Mesenchymal stem cell (in vitro differentiated cells and primary cell): ENCODE measurements at regions not wholly inside any gene's neighbourhood (a gene's known extent, or its start where the extent isn't known, plus 50 kb on each side); places are given as distances from the start of the nearest gene placed in this dataset.

Source experiments
- DNase-seq: peaks from one replicate; pipeline ENCODE4 v3.0.0-alpha.2; 2013
- H2AFZ ChIP-seq: one replicate; pipeline ENCODE4 v1.6.1; 2013; ENCODE audit warnings: low read depth, mild to moderate bottlenecking, control low read depth, inconsistent platforms, low read length, moderate library complexity
- H2AK5ac ChIP-seq: 2 replicates; pipeline ENCODE4 v1.6.1; 2013; ENCODE audit warnings: low read length, moderate library complexity, mild to moderate bottlenecking, inconsistent platforms; ENCODE audit not compliant: severe bottlenecking
- H2BK120ac ChIP-seq: one replicate; pipeline ENCODE4 v1.6.1; 2013; ENCODE audit warnings: low read depth, mild to moderate bottlenecking, inconsistent platforms, low read length, moderate library complexity
- H2BK12ac ChIP-seq, 2 experiments: one replicate each; pipeline ENCODE4 v1.6.1; 2013; ENCODE audit warnings: inconsistent platforms in 2 of 2, low read length in 2 of 2, mild to moderate bottlenecking in 2 of 2, moderate library complexity in 2 of 2, control low read depth in 1 of 2
- H2BK15ac ChIP-seq: one replicate; pipeline ENCODE4 v1.6.1; 2013; ENCODE audit warnings: mild to moderate bottlenecking, low read depth, inconsistent platforms; ENCODE audit not compliant: poor library complexity, severe bottlenecking
- H2BK5ac ChIP-seq: 2 replicates; pipeline ENCODE4 v1.6.1; 2013; ENCODE audit warnings: low read depth, mild to moderate bottlenecking, low read length, control low read depth, inconsistent platforms; ENCODE audit not compliant: poor library complexity, severe bottlenecking
- H3K14ac ChIP-seq, 2 experiments: one replicate each; pipeline ENCODE4 v1.6.1; 2013; ENCODE audit warnings: inconsistent platforms in 2 of 2, low read length in 2 of 2, control low read depth in 1 of 2, mild to moderate bottlenecking in 1 of 2, moderate library complexity in 1 of 2
- H3K18ac ChIP-seq, 2 experiments: one replicate each; pipeline ENCODE4 v1.6.1; 2013; ENCODE audit warnings: inconsistent platforms in 2 of 2, low read length in 2 of 2, control low read depth in 1 of 2, low read depth in 1 of 2, mild to moderate bottlenecking in 1 of 2
- H3K23ac ChIP-seq, 2 experiments: one replicate each; pipeline ENCODE4 v1.6.1; 2013; ENCODE audit warnings: inconsistent platforms in 2 of 2, low read length in 2 of 2, mild to moderate bottlenecking in 2 of 2, moderate library complexity in 2 of 2, control low read depth in 1 of 2
- H3K27ac ChIP-seq: 2 replicates; pipeline ENCODE4 v1.5.1; 2013; ENCODE audit warnings: mild to moderate bottlenecking, moderate library complexity, low read length, control low read depth, inconsistent platforms; ENCODE audit not compliant: poor library complexity, severe bottlenecking
- H3K27me3 ChIP-seq, 2 experiments: 2 replicates each; pipeline versions ENCODE4 v1.6.1 to v1.7.0; 2013; ENCODE audit warnings: low read length in 2 of 2, mild to moderate bottlenecking in 2 of 2, moderate library complexity in 2 of 2, control low read depth in 1 of 2, inconsistent platforms in 1 of 2; ENCODE audit not compliant: control insufficient read depth in 1 of 2, insufficient read depth in 1 of 2
- H3K36me3 ChIP-seq, 2 experiments: 2 replicates each; pipeline versions ENCODE4 v1.6.1 to v1.7.0; 2013; ENCODE audit warnings: low read length in 2 of 2, control low read depth in 1 of 2, inconsistent platforms in 1 of 2, low read depth in 1 of 2, mild to moderate bottlenecking in 1 of 2; ENCODE audit not compliant: insufficient read depth in 2 of 2, control insufficient read depth in 1 of 2
- H3K4ac ChIP-seq, 2 experiments: one replicate each; pipeline ENCODE4 v1.6.1; 2013; ENCODE audit warnings: inconsistent platforms in 2 of 2, low read length in 2 of 2, mild to moderate bottlenecking in 2 of 2, moderate library complexity in 2 of 2, control low read depth in 1 of 2, low read depth in 1 of 2
- H3K4me1 ChIP-seq: 2 replicates; pipeline ENCODE4 v1.6.1; 2013; ENCODE audit warnings: low read depth, low read length, control low read depth; ENCODE audit not compliant: control insufficient read depth, insufficient read depth
- H3K4me2 ChIP-seq: 2 replicates; pipeline ENCODE4 v1.6.1; 2013; ENCODE audit warnings: low read length, mild to moderate bottlenecking, inconsistent platforms; ENCODE audit not compliant: poor library complexity, severe bottlenecking
- H3K4me3 ChIP-seq, 2 experiments: 2 replicates each; pipeline versions ENCODE4 v1.5.1 to v1.7.0; 2013; ENCODE audit warnings: low read length in 2 of 2, mild to moderate bottlenecking in 2 of 2, control low read depth in 1 of 2, low read depth in 1 of 2; ENCODE audit not compliant: insufficient read depth in 1 of 2
- H3K79me1 ChIP-seq: replicated peaks from 2 replicates; pipeline ENCODE4 v1.6.1; 2013; ENCODE audit warnings: mild to moderate bottlenecking, control low read depth, low read length, inconsistent platforms; ENCODE audit not compliant: poor library complexity, severe bottlenecking
- H3K9ac ChIP-seq: 2 replicates; pipeline ENCODE4 v1.7.0; 2013; ENCODE audit warnings: mild to moderate bottlenecking, low read length, moderate library complexity
- H3K9me3 ChIP-seq: 2 replicates; pipeline ENCODE4 v1.7.0; 2013; ENCODE audit warnings: mild to moderate bottlenecking, low read length; ENCODE audit not compliant: control insufficient read depth
- H4K8ac ChIP-seq: one replicate; pipeline ENCODE4 v1.6.1; 2013; ENCODE audit warnings: inconsistent platforms, mild to moderate bottlenecking, low read length, moderate library complexity
- H4K91ac ChIP-seq: one replicate; pipeline ENCODE4 v1.6.1; 2013; ENCODE audit warnings: mild to moderate bottlenecking, low read length, inconsistent platforms
- WGBS: methylation state at CpG from one replicate; pipeline ENCODE4 v1.1.7; 2013; ENCODE audit warnings: mixed read lengths; 5-methylcytosine and 5-hydroxymethylcytosine counted together

- H2BK120ac ChIP-seq, result no peak overlapping the region
- no peak overlapping the region for H2AK5ac ChIP-seq
- H3K4me3 ChIP-seq, result no peak overlapping the region
- H3K27me3 ChIP-seq, result peaks cover 3 to 8% of the 10 kb centered on the region in 2 experiments
- no peak overlapping the region for H3K18ac ChIP-seq
- H2BK5ac ChIP-seq, result no peak overlapping the region
- H3K14ac ChIP-seq, result no peak overlapping the region
- no peak overlapping the region for H2BK12ac ChIP-seq
- no peak overlapping the region for H3K4me2 ChIP-seq
- H3K27ac ChIP-seq, result no peak overlapping the region
- no peak overlapping the region for H3K23ac ChIP-seq
- 68% methylated on average over 5 of the region's 5 CpGs for WGBS
- no peaks in the 10 kb centered on the region for H3K4me1 ChIP-seq
- H3K36me3 ChIP-seq, result no peaks in the 10 kb centered on the region
- no peak overlapping the region for H4K91ac ChIP-seq
- H3K9me3 ChIP-seq, result no peaks in the 10 kb centered on the region
- H3K9ac ChIP-seq, result no peak overlapping the region
- H3K79me1 ChIP-seq, result no peaks in the 10 kb centered on the region
- H2AFZ ChIP-seq, result no peak overlapping the region
- H3K4ac ChIP-seq, result no peak overlapping the region
- no peak overlapping the region for H4K8ac ChIP-seq
- DNase-seq, result no peak
- H2BK15ac ChIP-seq, result no peak overlapping the region
Measured at GRCh38 chr14:21729703-21730233, 56.1 kb upstream of the OR4E1 start.

- H3K9ac ChIP-seq, result no peak overlapping the region
- no CpG with 5 or more reads among the region's 2 CpGs for WGBS
- H3K9me3 ChIP-seq, result no peaks in the 10 kb centered on the region
- H3K4me2 ChIP-seq, result no peak overlapping the region
- no peak overlapping the region for H3K4me3 ChIP-seq
- H3K36me3 ChIP-seq, result no peaks in the 10 kb centered on the region
- H3K14ac ChIP-seq, result no peak overlapping the region
- peaks cover 3 to 12% of the 10 kb centered on the region in 2 experiments for H3K27me3 ChIP-seq
- H2BK120ac ChIP-seq, result no peak overlapping the region
- H2BK5ac ChIP-seq, result no peak overlapping the region
- H4K91ac ChIP-seq, result no peak overlapping the region
- no peaks in the 10 kb centered on the region for H3K79me1 ChIP-seq
- no peak overlapping the region for H4K8ac ChIP-seq
- H3K18ac ChIP-seq, result no peak overlapping the region
- no peak overlapping the region for H3K23ac ChIP-seq
- no peak overlapping the region for H2AK5ac ChIP-seq
- no peak for DNase-seq
- H3K27ac ChIP-seq, result no peak overlapping the region
- H3K4ac ChIP-seq, result no peak overlapping the region
- H2AFZ ChIP-seq, result no peak overlapping the region
- H2BK12ac ChIP-seq, result no peak overlapping the region
- H2BK15ac ChIP-seq, result no peak overlapping the region
- no peaks in the 10 kb centered on the region for H3K4me1 ChIP-seq
Measured at GRCh38 chr14:21725250-21725649, 51.6 kb upstream of the OR4E1 start.

DNA sequence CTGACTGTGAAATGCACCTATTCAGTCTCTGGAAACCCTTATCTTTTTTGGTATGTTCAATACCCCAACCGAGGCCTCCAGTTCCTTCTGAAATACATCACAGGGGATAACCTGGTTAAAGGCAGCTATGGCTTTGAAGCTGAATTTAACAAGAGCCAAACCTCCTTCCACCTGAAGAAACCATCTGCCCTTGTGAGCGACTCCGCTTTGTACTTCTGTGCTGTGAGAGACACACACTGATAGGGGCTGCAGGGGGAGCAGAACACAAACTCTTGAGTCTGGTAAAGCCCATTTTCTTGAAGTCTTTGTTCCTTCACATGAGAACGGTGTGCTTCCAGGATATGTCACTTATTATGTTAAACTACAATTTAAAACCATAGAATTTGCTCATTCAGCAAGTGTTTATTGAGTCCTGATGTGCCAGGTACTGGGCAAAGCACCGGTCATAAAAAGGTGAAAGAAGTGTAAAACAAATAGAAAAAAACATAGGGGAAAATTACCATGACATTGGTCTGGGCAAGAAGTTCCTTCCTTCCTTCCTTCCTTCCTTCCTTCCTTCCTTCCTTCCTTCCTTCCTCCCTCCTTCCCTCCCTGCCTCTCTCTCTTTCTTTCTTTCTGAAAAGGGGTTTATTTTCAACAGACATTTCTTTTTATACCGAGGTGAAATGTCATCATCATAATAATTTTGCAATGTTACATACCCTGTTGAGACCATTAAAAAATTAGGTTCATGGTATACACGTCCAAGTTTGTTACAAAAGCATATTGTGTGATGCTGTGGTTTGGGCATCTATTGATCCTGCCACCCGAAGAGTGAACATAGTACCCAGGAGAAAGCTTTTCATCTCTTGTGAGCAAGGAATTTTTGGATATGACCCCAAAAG, 50.7 kb upstream of the OR4E1 start:
- Histone ChIP-seq H3K4me2 (no peak overlapping the region), H3K4me3 (no peak overlapping the region), H3K14ac (no peak overlapping the region), H3K27ac (no peak overlapping the region), H2BK12ac (no peak overlapping the region), H4K91ac (no peak overlapping the region), H4K8ac (no peak overlapping the region), H2AFZ (no peak overlapping the region), H3K36me3 (no peaks in the 10 kb centered on the region), H2AK5ac (no peak overlapping the region), H3K18ac (no peak overlapping the region), H3K4me1 (no peaks in the 10 kb centered on the region), H2BK5ac (no peak overlapping the region), H3K4ac (no peak overlapping the region), H3K23ac (no peak overlapping the region), H3K79me1 (no peaks in the 10 kb centered on the region), H3K9ac (no peak overlapping the region), H2BK15ac (no peak overlapping the region), H2BK120ac (no peak overlapping the region), H3K9me3 (no peaks in the 10 kb centered on the region), H3K27me3 (peaks cover 5 to 11% of the 10 kb centered on the region in 2 experiments)
- 70% methylated on average over 5 of the region's 8 CpGs for WGBS
- no peak for DNase-seq

DNA sequence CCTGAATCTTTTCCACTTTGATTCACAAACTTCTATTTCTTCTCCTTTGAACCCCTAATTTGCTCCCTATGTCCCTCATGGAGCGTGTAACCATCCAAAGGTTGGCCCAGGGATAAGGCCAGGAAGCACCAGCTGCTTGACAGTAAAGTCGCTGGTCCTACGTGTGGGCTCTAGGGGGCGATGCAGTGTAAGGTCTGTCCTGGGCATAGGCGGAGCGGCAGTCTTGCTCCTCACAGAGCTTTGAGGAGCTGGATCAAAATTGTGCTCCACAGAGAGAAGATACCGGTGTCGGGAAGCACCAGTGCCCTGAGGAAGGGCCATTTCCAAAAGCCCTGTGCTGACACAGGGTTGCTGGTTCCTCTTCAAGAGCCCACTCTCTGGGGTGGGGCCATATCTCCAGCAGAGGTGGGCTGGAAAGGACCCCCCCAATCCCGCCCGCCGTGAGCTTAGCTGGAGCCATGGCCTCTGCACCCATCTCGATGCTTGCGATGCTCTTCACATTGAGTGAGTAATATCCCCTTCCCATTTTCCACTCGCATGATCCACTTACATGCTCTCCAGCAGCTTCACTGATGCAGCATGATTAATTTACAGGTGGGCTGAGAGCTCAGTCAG, 49.9 kb upstream of the OR4E1 start:
- H3K23ac ChIP-seq, result no peak overlapping the region
- DNase-seq, result peak; percentile 12
- H3K4ac ChIP-seq, result no peak overlapping the region
- H4K91ac ChIP-seq, result no peak overlapping the region
- H3K14ac ChIP-seq, result no peak overlapping the region
- H2BK120ac ChIP-seq, result no peak overlapping the region
- no peak overlapping the region for H4K8ac ChIP-seq
- H3K18ac ChIP-seq, result no peak overlapping the region
- no peak overlapping the region for H2BK12ac ChIP-seq
- H3K27ac ChIP-seq, result no peak overlapping the region
- 44% methylated on average over 14 of the region's 14 CpGs for WGBS
- H3K27me3 ChIP-seq, result peaks cover 5 to 9% of the 10 kb centered on the region in 2 experiments
- H3K4me3 ChIP-seq, result no peak overlapping the region
- no peak overlapping the region for H3K9ac ChIP-seq
- no peaks in the 10 kb centered on the region for H3K4me1 ChIP-seq
- no peak overlapping the region for H2BK15ac ChIP-seq
- no peak overlapping the region for H2AFZ ChIP-seq
- no peaks in the 10 kb centered on the region for H3K79me1 ChIP-seq
- H3K36me3 ChIP-seq, result no peaks in the 10 kb centered on the region
- H2BK5ac ChIP-seq, result no peak overlapping the region
- no peaks in the 10 kb centered on the region for H3K9me3 ChIP-seq
- H3K4me2 ChIP-seq, result no peak overlapping the region
- no peak overlapping the region for H2AK5ac ChIP-seq
